GM19238 (cell line): ENCODE measurements at regions not wholly inside any gene's neighbourhood (a gene's known extent, or its start where the extent isn't known, plus 50 kb on each side); places are given as distances from the start of the nearest gene placed in this dataset.

Experiments
- DNase-seq: peaks from one replicate; pipeline ENCODE4 v3.0.0; 2011; ENCODE audit warnings: low spot score; ENCODE audit not compliant: insufficient read length

- DNase-seq = no peak
Observed at GRCh38 chr2:220202066-220202465, 574.6 kb downstream of the SLC4A3 start.

DNA sequence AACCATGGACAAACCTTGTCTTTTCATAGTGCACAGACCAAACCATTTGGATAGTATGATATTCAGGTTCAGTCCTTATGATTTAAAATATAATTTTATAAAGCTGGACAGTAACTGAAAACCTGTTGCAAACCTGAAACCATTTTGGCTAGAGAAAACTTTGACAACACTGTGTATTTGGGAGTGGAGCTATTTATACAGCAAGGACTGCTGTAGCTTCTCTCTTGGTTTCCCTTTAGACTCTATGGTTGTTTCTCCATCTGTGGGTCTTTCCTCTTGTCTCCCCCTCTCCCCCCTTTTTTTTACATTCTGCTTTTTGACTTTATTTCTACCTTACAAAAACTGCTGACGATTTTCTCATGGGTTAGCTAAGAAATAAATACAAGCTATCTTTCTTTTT is 581.7 kb downstream of the SLC4A3 start:
- no peak for DNase-seq

GRCh38 chr2:220209751-220210150 is 582.3 kb downstream of the SLC4A3 start:
- no peak for DNase-seq

- DNase-seq = no peak
Observed at GRCh38 chr2:220212296-220213080, 585.1 kb downstream of the SLC4A3 start.

DNA sequence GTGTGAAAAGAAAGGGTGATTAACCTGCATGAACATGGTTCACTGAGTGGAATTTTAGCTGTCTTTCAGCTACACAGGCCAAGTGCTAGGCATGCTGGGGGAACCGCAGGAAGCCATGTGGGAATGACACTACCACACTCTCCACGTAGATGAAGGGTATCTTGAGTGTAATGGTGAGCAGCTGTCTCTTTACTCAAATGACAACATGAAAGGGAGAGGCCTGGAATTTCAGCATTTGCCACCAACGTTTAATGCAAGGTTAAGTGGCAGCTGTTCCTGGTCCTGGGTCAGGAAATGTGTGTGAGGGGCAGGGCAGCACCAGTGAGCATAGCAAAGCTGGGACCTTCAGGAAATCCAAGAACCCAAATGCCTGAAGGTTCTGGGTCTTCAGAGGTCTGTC is 588.4 kb downstream of the SLC4A3 start:
- no peak for DNase-seq

DNA sequence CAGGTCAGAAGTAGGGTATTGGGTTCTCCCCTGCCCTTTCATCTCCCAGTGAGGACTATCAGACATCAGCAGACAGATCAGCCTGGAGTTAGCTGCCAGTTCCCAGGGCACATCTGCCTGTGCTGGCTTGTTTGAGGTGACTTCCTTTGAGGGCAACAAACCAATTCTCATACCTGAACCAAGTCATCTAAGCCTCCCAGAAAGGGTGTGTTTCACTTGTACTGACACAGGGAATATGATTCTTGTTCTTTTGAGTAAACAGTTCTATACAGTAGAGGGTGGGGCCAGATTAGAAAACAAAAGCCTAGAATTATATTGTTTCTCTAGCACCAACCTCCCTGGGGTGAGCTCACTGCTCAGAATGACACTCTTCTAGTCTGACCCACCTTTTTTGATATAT is 591.9 kb downstream of the SLC4A3 start:
- no peak for DNase-seq

DNA sequence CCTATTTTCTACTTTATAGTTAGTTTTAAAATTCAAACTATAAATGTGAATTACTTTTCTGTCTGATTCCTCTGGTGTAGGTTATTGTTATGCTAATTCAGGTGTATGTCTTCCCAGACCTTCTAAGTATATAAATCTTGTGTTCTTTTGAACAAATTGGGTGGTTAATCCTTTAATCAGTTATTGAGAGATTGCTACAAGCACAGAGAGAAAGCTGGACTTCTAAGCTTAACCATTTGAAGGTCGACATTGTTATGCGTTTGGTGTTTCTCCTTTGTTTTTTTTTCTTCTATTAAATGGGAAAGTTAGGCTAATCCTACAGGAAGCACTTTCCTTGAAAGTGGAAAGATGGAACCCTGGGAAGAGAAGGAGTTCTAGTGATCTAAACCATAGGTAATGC is 592.6 kb downstream of the SLC4A3 start:
- DNase-seq = no peak

GRCh38 chr2:220221992-220222391 is 594.6 kb downstream of the SLC4A3 start:
- DNase-seq = no peak

DNA sequence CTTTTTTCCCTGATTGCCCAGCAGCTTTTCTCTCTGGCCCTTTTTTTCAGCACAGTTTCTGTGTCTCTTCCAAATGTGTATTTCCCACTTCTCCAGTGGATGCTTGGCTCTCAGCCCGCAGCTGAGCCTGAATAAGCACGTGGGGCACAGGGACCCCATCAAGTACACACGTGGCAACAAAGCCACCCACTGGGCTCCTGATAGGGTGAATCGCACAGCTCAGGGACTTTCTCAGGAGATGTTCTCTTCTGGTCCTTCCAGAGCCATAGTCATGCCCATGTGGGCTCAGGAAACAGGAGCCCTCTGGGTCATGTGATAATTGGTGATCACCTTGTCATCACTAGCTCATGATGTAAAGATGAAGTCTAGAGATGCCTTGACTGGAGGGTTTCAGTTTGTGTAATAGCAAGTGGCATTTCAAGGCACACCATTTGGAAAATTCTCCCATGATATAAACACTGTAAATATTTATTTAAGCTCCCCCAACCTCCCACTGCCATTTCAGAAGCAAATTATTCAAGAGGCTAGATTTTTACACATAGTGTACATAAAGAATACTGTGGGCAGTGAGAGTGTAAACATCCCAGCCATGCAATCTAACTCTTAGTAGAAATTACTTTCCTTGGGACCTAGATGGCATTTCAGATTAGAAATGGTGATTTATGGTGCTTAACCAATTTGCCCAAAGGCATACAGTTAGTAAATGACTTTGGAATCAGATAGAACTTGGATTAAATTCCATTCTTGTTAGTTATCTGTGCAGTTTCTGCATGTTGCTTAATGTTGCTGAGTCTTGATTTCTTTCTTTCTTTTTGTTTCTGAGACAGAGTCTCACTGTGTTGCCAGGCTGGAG is 597.5 kb downstream of the SLC4A3 start:
- no peak for DNase-seq

GRCh38 chr2:220226076-220226475 is 598.6 kb downstream of the SLC4A3 start:
- no peak for DNase-seq

- DNase-seq = no peak
Observed at GRCh38 chr2:220226546-220226945, 599.1 kb downstream of the SLC4A3 start.

DNA sequence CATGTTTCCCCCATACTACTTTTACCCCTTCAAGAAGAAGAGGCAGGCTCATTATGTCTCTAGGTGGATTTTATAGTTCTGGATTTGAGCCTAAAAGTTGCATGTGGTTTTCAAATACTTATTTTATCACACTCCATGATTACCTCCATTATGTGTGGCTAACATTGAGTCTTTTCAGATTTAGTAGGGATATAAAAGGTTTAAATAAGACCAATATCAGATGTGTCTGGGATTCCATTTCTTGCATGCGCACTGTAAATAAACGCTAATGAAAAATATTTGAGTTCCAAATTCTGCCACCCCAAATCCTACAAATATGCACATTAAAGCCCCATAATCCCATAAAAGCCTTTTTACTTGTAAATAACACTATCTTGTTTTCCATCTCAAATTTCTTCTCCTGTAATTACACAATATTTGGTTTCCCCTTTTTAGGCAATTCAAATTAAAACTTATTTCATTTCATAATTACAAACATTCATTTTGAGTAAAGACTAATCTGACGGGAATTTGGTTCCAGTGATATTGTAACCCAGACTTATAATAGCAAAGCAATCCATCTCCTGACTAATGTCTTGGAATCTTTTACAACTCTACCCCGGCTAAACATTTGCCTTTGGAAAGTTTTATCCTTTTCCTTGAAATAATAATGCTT is 600.0 kb downstream of the SLC4A3 start:
- DNase-seq = no peak

DNA sequence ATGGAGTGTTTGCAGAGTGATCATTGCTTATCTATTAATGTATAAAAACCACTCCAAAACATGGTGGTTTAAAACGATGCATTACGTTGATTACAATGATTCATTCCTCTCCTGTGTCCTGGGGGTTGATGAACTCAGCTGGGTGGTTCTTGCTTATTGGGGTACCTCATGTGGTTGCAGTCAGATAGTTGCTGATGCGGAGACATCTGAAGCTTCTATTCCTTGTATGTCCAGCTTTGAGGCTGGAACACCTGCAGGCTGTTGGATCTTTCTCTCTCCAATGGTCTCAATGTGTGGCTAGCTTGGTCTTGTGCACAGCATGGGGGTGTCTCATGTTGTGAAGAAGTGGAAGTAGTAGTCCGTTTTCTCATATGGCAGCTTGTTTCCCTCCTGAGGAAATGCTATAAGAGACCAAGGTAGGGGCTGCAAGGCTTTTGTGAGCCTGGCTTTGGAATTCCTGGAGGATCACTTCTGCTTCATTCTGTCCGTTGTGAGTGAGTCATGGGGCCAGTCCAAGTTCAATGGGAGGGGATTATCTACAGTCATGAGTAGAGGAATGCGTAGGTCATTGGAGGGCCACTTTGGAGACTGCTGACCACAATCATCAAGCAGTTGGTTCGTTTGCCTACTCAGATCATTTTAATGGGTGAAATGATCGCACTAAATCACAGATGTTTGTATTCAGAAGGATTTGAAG is 601.0 kb downstream of the SLC4A3 start:
- no peak for DNase-seq

GRCh38 chr2:220240641-220241040 is 613.2 kb downstream of the SLC4A3 start:
- no peak for DNase-seq

GRCh38 chr2:220241423-220241822 is 614.0 kb downstream of the SLC4A3 start:
- no peak for DNase-seq

GRCh38 chr2:220243571-220243970 is 616.1 kb downstream of the SLC4A3 start:
- DNase-seq = no peak

- DNase-seq = no peak
Observed at GRCh38 chr2:220246386-220246785, 619.0 kb downstream of the SLC4A3 start.

DNA sequence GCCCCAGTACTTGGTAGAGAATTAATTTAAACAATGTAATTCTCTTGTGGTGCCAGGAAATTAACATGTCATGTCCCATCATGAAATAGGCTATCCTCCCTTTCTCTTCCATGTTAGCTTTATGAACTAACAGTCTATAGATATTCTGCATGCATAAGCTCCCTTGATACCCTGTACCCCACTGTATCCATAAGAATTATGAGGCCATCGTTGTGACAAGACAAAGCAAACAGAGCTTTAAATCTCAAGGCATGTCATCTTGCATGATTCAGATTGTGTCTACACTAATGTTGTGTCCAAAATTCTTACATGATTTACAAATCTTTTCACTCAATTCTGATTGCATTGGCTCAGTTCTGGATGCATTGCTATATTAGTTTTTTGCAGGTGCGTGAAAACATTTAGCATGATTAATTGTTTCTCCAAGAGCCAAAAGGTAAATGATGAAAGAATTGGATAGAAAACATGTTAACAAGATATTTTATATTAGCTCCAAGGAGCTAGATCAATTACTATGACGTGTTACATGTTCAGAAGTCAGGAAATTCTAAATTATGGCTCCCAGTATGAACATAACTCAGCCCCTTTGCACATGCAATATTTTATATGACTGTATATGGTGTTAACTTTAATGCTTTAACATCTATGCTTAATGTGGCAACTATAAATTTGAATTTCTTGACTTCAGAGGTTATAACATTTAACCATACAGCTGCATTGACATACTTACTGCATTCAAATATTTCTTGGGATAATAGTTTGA is 620.3 kb downstream of the SLC4A3 start:
- DNase-seq = no peak

DNA sequence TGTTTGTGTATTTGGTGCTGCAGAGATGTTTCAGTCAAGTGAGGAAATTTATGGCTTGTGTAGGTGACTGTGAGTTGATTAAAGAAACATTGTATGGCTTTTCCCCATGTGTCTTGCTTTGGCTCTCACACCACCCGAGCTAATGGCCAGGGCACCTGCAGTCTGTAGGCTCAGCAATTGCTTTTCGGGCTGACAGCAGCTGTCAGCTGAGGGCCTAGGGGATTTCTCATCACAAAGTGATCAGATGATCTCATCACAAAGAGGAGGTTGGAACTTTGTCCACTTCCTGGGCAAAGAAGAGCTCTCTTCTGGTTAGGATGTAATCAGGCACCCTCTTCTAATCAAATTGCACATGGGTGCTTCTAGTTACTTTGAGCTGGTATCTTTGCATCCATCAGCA is 632.2 kb downstream of the SLC4A3 start:
- DNase-seq = no peak

- no peak for DNase-seq
Observed at GRCh38 chr2:220263300-220263699, 635.9 kb downstream of the SLC4A3 start.

DNA sequence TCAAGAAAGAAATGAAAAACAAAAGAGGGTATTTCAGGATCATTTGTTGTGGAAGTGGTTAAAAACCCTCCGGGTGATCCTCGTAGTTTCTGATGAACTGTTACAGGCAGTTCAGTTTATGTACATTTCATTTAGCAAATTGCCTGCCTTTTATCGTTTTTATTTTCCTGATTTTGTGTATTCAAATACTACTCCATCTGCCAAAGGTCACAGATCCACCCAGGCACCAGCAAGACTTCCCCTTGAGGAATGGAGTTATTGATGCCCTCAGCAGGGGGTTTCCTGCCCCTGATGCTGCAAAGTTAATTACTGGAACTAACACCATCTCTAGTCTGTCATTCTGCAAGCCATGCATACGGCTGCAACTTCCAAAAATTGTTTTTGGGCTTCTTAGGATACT is 641.9 kb downstream of the SLC4A3 start:
- no peak for DNase-seq
